Ovary (tissue), 3 donors: ENCODE measurements at regions not wholly inside any gene's neighbourhood (a gene's known extent, or its start where the extent isn't known, plus 50 kb on each side); places are given as distances from the start of the nearest gene placed in this dataset.

Experiments
- CTCF ChIP-seq, 3 donors: fragments of 450-650 bp in 2 of 3; fragments of 200-600 bp in 1 of 3; IDR thresholded peaks; one replicate each; pipeline versions ENCODE4 v1.5.1 to v1.8.0; 2016 to 2022; ENCODE audit warnings: antibody characterized with exemption in 3 of 3, mild to moderate bottlenecking in 1 of 3
- EP300 ChIP-seq: sonication (generic); formaldehyde crosslinking; IDR thresholded peaks from one replicate; pipeline ENCODE4 v1.6.1; 2017; ENCODE audit warnings: antibody characterized with exemption
- POLR2A ChIP-seq: fragments of 450-650 bp; IDR thresholded peaks from one replicate; pipeline ENCODE4 v1.6.1; 2017; ENCODE audit warnings: antibody characterized with exemption, mild to moderate bottlenecking, moderate library complexity
- donor health status: DM: no; HTN: no; CAD: no.

- no peak for TF ChIP-seq CTCF (IDR thresholded peaks at IDR 0.05)
- no peak for TF ChIP-seq POLR2A
- no peak for TF ChIP-seq EP300
Observed at GRCh38 chr2:117700471-117700870, 114.0 kb upstream of the DDX18 start.
